GM23338 (cell line): ENCODE measurements at regions not wholly inside any gene's neighbourhood (a gene's known extent, or its start where the extent isn't known, plus 50 kb on each side); places are given as distances from the start of the nearest gene placed in this dataset.

ENCODE experiments used
- ATAC-seq: fragments of 200-7000 bp; cut with Tn5 transposase; 3 replicates; pipeline ENCODE4 v1.9.1; 2020
- DNase-seq: peaks from one replicate; pipeline ENCODE4 v3.0.0-alpha.2; 2015; ENCODE audit warnings: low spot score
- H2AFZ ChIP-seq: fragments of 200-600 bp; sonication (generic); 2 replicates; pipeline ENCODE4 v1.8.0; 2016; ENCODE audit warnings: antibody characterized with exemption, mild to moderate bottlenecking, moderate library complexity
- H3F3A ChIP-seq: fragments of 200-600 bp; sonication (generic); replicated peaks from 2 replicates; pipeline ENCODE4 v1.8.0; 2017; ENCODE audit warnings: antibody characterized with exemption, mixed run types, low read depth
- H3K27ac ChIP-seq: fragments of 200-600 bp; sonication (generic); 2 replicates; pipeline ENCODE4 v1.6.1; 2016; ENCODE audit warnings: low read depth
- H3K27me3 ChIP-seq: fragments of 200-600 bp; sonication (generic); 2 replicates; pipeline ENCODE4 v1.8.0; 2016; ENCODE audit warnings: mild to moderate bottlenecking, mixed run types, moderate library complexity; ENCODE audit not compliant: insufficient read depth
- H3K36me3 ChIP-seq: fragments of 200-600 bp; sonication (generic); 2 replicates; pipeline ENCODE4 v1.8.0; 2016; ENCODE audit warnings: mild to moderate bottlenecking; ENCODE audit not compliant: insufficient read depth
- H3K4me1 ChIP-seq: fragments of 200-600 bp; sonication (generic); 2 replicates; pipeline ENCODE4 v1.8.0; 2016; ENCODE audit warnings: mild to moderate bottlenecking, moderate library complexity; ENCODE audit not compliant: insufficient read depth
- H3K4me2 ChIP-seq: fragments of 200-600 bp; sonication (generic); 2 replicates; pipeline ENCODE4 v1.7.1; 2017; ENCODE audit warnings: mixed run types
- H3K4me3 ChIP-seq: fragments of 200-600 bp; sonication (generic); 2 replicates; pipeline ENCODE4 v1.6.1; 2016; ENCODE audit warnings: mixed run types
- H3K79me2 ChIP-seq: fragments of 200-600 bp; sonication (generic); replicated peaks from 2 replicates; pipeline ENCODE4 v1.8.0; 2017; ENCODE audit warnings: mild to moderate bottlenecking; ENCODE audit not compliant: insufficient read depth
- H3K9me2 ChIP-seq: fragments of 200-600 bp; sonication (generic); 2 replicates; pipeline ENCODE4 v1.8.0; 2017; ENCODE audit not compliant: insufficient read depth
- H4K20me1 ChIP-seq: fragments of 200-600 bp; sonication (generic); replicated peaks from 2 replicates; pipeline ENCODE4 v1.8.0; 2017; ENCODE audit warnings: mild to moderate bottlenecking; ENCODE audit not compliant: insufficient read depth
- H3K27ac Mint-ChIP-seq: 2 replicates; pipeline ENCODE4 v1.8.0; 2020; ENCODE audit warnings: inconsistent platforms, mild to moderate bottlenecking, moderate library complexity, mixed read lengths
- H3K27me3 Mint-ChIP-seq: 3 replicates; pipeline ENCODE4 v1.8.0; 2022; ENCODE audit warnings: low read depth, mild to moderate bottlenecking, moderate library complexity, mixed read lengths, inconsistent platforms; ENCODE audit not compliant: insufficient read depth, poor library complexity
- H3K36me3 Mint-ChIP-seq: 3 replicates; pipeline ENCODE4 v1.8.0; 2021; ENCODE audit warnings: low read depth, mild to moderate bottlenecking, inconsistent platforms, moderate library complexity, mixed read lengths
- H3K4me1 Mint-ChIP-seq: 3 replicates; pipeline ENCODE4 v1.8.0; 2020; ENCODE audit warnings: mild to moderate bottlenecking, inconsistent platforms, mixed read lengths
- H3K4me3 Mint-ChIP-seq: 3 replicates; pipeline ENCODE4 v1.8.0; 2021; ENCODE audit warnings: moderate library complexity, mild to moderate bottlenecking, inconsistent platforms, mixed read lengths
- H3K9me3 Mint-ChIP-seq: 3 replicates; pipeline ENCODE4 v1.8.0; 2020; ENCODE audit warnings: moderate library complexity, mild to moderate bottlenecking, inconsistent platforms, mixed read lengths
- EZH2 ChIP-seq: fragments of 200-600 bp; sonication (generic); IDR thresholded peaks from one replicate; pipeline ENCODE4 v1.8.0; 2017; ENCODE audit warnings: antibody characterized with exemption, mild to moderate bottlenecking, low read depth; ENCODE audit not compliant: unreplicated experiment
- EZH2phosphoT487 ChIP-seq: fragments of 200-600 bp; sonication (generic); IDR thresholded peaks from one replicate; pipeline ENCODE4 v1.8.1; 2018; ENCODE audit warnings: antibody characterized with exemption; ENCODE audit not compliant: unreplicated experiment
- JUNB ChIP-seq: IDR thresholded peaks from one replicate; pipeline ENCODE4 v1.6.1; 2016; ENCODE audit warnings: antibody characterized with exemption; ENCODE audit not compliant: unreplicated experiment
- POLR2AphosphoS5 ChIP-seq: IDR thresholded peaks from 2 replicates; pipeline ENCODE4 v1.6.1; 2016; ENCODE audit warnings: antibody characterized with exemption, low read depth
- STAT1 ChIP-seq: IDR thresholded peaks from one replicate; pipeline ENCODE4 v1.6.1; 2016; ENCODE audit warnings: antibody characterized with exemption; ENCODE audit not compliant: unreplicated experiment
- ZNF114 ChIP-seq: fragments of 250-450 bp; sonication (Bioruptor Pico); IDR thresholded peaks from 2 replicates; pipeline ENCODE4 v1.5.0; 2020; ENCODE audit warnings: mild to moderate bottlenecking, moderate library complexity
- ZNF331 ChIP-seq: fragments of 250-450 bp; sonication (Bioruptor Pico); IDR thresholded peaks from 2 replicates; pipeline ENCODE4 v1.5.0; 2020; ENCODE audit warnings: low read depth, mild to moderate bottlenecking, moderate library complexity
- TF ChIP-seq, protein P1 (sequence below): IDR thresholded peaks from one replicate; pipeline ENCODE4 v1.6.1; 2018; ENCODE audit warnings: antibody characterized with exemption; ENCODE audit not compliant: unreplicated experiment
- TF ChIP-seq, protein P2 (sequence below): fragments of 250-450 bp; sonication (Bioruptor Pico); IDR thresholded peaks from 2 replicates; pipeline ENCODE4 v1.5.0; 2020; ENCODE audit warnings: mild to moderate bottlenecking, moderate library complexity
- TF ChIP-seq, protein P3 (sequence below), 2 experiments: fragments of 200-600 bp in 1 of 2; sonication (generic) in 1 of 2; conservative IDR thresholded peaks; 2 replicates each; pipeline versions ENCODE4 v1.5.1 to v1.6.1; 2016 to 2017; ENCODE audit warnings: antibody characterized with exemption in 2 of 2, low read depth in 2 of 2, mild to moderate bottlenecking in 2 of 2, moderate library complexity in 1 of 2

DNA sequence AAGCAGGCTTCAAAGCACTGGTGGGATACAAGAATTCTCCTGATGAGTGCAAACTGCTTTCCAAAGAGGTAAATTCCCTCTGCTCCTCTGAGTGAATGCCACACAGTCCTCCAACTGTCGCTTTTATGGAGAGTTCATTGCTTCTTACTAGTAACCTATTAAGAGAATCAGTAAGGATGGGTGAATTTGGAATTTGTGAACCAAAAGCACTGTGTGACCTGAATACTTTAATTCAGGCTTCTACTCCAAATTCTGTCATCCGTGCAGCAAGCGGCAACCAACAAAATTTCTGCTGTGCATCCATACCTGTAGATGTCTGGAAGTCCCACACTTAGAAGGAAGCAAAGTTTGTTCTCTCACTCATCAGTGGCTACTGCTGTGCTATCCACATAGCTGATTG is 66.7 kb upstream of the SNRK start:
- Histone ChIP-seq H3K4me3 (no peak overlapping the region), H3K4me2 (no peak overlapping the region), H3K27me3 (no peaks in the 10 kb centered on the region), H3K79me2 (no peaks in the 10 kb centered on the region), H4K20me1 (no peaks in the 10 kb centered on the region), H3K4me1 (no peaks in the 10 kb centered on the region), H3K27ac (no peak overlapping the region), H3F3A (no peaks in the 10 kb centered on the region), H3K9me2 (peaks cover 9% of the 10 kb centered on the region; the same call in 1 of the 2 replicates), H3K36me3 (no peaks in the 10 kb centered on the region), H2AFZ (no peak overlapping the region)
- ATAC-seq (no peak), DNase-seq (no peak)
- Mint-ChIP-seq H3K27me3 (peaks cover 8% of the 10 kb centered on the region), H3K4me1 (no peaks in the 10 kb centered on the region), H3K9me3 (peaks cover 15% of the 10 kb centered on the region), H3K4me3 (no peak overlapping the region), H3K36me3 (no peaks in the 10 kb centered on the region), H3K27ac (no peak overlapping the region)
- TF ChIP-seq JUNB (no peak), POLR2AphosphoS5 (no peak), ZNF331 (CRISPR knock-in tag) (no peak), EZH2 (no peak)
- TF ChIP-seq, protein P1, sequence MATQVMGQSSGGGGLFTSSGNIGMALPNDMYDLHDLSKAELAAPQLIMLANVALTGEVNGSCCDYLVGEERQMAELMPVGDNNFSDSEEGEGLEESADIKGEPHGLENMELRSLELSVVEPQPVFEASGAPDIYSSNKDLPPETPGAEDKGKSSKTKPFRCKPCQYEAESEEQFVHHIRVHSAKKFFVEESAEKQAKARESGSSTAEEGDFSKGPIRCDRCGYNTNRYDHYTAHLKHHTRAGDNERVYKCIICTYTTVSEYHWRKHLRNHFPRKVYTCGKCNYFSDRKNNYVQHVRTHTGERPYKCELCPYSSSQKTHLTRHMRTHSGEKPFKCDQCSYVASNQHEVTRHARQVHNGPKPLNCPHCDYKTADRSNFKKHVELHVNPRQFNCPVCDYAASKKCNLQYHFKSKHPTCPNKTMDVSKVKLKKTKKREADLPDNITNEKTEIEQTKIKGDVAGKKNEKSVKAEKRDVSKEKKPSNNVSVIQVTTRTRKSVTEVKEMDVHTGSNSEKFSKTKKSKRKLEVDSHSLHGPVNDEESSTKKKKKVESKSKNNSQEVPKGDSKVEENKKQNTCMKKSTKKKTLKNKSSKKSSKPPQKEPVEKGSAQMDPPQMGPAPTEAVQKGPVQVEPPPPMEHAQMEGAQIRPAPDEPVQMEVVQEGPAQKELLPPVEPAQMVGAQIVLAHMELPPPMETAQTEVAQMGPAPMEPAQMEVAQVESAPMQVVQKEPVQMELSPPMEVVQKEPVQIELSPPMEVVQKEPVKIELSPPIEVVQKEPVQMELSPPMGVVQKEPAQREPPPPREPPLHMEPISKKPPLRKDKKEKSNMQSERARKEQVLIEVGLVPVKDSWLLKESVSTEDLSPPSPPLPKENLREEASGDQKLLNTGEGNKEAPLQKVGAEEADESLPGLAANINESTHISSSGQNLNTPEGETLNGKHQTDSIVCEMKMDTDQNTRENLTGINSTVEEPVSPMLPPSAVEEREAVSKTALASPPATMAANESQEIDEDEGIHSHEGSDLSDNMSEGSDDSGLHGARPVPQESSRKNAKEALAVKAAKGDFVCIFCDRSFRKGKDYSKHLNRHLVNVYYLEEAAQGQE: no peak

DNA sequence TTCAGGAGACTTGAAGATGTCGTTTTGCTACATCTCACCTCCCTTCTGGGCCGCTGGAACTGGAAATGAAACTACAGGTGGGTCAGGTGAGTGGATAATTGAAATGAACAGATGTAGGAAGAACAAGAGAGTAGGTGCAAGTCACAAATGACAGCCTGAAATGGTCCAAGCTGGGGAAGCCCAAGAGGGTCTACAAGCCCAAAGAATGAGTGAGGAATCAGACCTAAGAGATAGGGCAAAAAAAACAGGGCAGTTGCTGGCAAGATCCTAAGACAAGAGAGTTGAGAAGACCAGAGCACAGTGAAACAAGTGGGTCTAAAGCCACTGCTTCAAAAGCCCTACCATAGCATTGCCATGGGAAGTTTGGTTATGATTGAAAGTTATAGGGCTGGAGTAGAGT is 67.4 kb upstream of the SNRK start:
- Histone ChIP-seq H3K9me2 (peaks cover 9% of the 10 kb centered on the region; the same call in 1 of the 2 replicates), H3K4me2 (no peak overlapping the region), H3K4me1 (no peaks in the 10 kb centered on the region), H3K27me3 (no peaks in the 10 kb centered on the region), H3F3A (no peaks in the 10 kb centered on the region), H4K20me1 (no peaks in the 10 kb centered on the region), H3K27ac (no peak overlapping the region), H3K4me3 (no peak overlapping the region), H3K79me2 (no peaks in the 10 kb centered on the region), H2AFZ (no peak overlapping the region), H3K36me3 (no peaks in the 10 kb centered on the region)
- Mint-ChIP-seq H3K9me3 (peaks cover 15% of the 10 kb centered on the region), H3K27ac (no peak overlapping the region), H3K4me1 (no peaks in the 10 kb centered on the region), H3K4me3 (no peak overlapping the region), H3K36me3 (no peaks in the 10 kb centered on the region), H3K27me3 (peaks cover 8% of the 10 kb centered on the region)
- no peak for ATAC-seq
- no peak for DNase-seq
- TF ChIP-seq, protein P2, sequence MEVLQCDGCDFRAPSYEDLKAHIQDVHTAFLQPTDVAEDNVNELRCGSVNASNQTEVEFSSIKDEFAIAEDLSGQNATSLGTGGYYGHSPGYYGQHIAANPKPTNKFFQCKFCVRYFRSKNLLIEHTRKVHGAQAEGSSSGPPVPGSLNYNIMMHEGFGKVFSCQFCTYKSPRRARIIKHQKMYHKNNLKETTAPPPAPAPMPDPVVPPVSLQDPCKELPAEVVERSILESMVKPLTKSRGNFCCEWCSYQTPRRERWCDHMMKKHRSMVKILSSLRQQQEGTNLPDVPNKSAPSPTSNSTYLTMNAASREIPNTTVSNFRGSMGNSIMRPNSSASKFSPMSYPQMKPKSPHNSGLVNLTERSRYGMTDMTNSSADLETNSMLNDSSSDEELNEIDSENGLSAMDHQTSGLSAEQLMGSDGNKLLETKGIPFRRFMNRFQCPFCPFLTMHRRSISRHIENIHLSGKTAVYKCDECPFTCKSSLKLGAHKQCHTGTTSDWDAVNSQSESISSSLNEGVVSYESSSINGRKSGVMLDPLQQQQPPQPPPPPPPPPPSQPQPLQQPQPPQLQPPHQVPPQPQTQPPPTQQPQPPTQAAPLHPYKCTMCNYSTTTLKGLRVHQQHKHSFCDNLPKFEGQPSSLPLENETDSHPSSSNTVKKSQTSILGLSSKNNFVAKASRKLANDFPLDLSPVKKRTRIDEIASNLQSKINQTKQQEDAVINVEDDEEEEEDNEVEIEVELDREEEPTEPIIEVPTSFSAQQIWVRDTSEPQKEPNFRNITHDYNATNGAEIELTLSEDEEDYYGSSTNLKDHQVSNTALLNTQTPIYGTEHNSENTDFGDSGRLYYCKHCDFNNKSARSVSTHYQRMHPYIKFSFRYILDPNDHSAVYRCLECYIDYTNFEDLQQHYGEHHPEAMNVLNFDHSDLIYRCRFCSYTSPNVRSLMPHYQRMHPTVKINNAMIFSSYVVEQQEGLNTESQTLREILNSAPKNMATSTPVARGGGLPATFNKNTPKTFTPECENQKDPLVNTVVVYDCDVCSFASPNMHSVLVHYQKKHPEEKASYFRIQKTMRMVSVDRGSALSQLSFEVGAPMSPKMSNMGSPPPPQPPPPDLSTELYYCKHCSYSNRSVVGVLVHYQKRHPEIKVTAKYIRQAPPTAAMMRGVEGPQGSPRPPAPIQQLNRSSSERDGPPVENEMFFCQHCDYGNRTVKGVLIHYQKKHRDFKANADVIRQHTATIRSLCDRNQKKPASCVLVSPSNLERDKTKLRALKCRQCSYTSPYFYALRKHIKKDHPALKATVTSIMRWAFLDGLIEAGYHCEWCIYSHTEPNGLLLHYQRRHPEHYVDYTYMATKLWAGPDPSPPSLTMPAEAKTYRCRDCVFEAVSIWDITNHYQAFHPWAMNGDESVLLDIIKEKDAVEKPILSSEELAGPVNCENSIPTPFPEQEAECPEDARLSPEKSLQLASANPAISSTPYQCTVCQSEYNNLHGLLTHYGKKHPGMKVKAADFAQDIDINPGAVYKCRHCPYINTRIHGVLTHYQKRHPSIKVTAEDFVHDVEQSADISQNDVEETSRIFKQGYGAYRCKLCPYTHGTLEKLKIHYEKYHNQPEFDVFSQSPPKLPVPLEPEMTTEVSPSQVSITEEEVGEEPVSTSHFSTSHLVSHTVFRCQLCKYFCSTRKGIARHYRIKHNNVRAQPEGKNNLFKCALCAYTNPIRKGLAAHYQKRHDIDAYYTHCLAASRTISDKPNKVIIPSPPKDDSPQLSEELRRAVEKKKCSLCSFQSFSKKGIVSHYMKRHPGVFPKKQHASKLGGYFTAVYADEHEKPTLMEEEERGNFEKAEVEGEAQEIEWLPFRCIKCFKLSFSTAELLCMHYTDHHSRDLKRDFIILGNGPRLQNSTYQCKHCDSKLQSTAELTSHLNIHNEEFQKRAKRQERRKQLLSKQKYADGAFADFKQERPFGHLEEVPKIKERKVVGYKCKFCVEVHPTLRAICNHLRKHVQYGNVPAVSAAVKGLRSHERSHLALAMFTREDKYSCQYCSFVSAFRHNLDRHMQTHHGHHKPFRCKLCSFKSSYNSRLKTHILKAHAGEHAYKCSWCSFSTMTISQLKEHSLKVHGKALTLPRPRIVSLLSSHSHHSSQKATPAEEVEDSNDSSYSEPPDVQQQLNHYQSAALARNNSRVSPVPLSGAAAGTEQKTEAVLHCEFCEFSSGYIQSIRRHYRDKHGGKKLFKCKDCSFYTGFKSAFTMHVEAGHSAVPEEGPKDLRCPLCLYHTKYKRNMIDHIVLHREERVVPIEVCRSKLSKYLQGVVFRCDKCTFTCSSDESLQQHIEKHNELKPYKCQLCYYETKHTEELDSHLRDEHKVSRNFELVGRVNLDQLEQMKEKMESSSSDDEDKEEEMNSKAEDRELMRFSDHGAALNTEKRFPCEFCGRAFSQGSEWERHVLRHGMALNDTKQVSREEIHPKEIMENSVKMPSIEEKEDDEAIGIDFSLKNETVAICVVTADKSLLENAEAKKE: no peak
- TF ChIP-seq ZNF114 (CRISPR knock-in tag) (no peak), STAT1 (no peak), EZH2 (no peak), POLR2AphosphoS5 (no peak), EZH2phosphoT487 (no peak)
- TF ChIP-seq, protein P3, sequence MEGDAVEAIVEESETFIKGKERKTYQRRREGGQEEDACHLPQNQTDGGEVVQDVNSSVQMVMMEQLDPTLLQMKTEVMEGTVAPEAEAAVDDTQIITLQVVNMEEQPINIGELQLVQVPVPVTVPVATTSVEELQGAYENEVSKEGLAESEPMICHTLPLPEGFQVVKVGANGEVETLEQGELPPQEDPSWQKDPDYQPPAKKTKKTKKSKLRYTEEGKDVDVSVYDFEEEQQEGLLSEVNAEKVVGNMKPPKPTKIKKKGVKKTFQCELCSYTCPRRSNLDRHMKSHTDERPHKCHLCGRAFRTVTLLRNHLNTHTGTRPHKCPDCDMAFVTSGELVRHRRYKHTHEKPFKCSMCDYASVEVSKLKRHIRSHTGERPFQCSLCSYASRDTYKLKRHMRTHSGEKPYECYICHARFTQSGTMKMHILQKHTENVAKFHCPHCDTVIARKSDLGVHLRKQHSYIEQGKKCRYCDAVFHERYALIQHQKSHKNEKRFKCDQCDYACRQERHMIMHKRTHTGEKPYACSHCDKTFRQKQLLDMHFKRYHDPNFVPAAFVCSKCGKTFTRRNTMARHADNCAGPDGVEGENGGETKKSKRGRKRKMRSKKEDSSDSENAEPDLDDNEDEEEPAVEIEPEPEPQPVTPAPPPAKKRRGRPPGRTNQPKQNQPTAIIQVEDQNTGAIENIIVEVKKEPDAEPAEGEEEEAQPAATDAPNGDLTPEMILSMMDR (conservative IDR thresholded peaks at IDR 0.05; ENCODE audit: low read depth in 2 of 2): no peak
